Head of caudate nucleus (tissue), 42 donors: ENCODE measurements at regions not wholly inside any gene's neighbourhood (a gene's known extent, or its start where the extent isn't known, plus 50 kb on each side); places are given as distances from the start of the nearest gene placed in this dataset.

Experiments used
- DNase-seq, 42 donors: peaks; one replicate each; pipeline versions ENCODE4 v3.0.0 to v3.0.0-alpha.2; 2020 to 2021; ENCODE audit warnings: mixed read lengths in 7 of 42
- intact Hi-C: fragments of 100-400 bp; cut with DNase I; formaldehyde crosslinking; loops from one replicate; pipeline ENCODE4 v1.15.0; 2022

DNA sequence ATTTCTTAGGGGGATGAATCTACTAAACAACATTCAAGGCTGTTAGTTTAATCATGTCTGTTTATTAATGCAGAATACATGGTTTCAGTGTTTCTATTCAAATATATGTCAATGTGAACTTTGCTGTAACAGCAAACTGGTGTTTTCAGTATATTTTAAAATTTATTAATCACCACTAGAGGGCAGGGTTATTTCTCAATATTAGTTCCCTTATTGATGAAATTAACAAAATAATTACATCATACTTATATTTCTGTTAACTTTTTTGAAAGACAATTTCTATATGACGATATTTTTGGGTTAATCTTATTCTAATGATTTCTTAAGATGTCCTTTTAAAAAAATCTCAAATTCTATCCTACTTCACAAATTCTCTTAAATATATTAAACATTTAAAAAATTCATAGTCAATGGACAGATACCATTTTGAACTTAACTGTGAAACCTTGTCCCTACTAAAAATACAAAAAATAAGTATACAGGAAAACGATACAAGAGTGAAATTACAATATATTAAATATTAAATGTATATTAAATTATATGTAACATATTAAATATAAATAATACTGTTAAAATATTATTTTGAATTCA, 1034.1 kb upstream of the PRMT6 start:
- intact Hi-C loops, result no loop called here

DNA sequence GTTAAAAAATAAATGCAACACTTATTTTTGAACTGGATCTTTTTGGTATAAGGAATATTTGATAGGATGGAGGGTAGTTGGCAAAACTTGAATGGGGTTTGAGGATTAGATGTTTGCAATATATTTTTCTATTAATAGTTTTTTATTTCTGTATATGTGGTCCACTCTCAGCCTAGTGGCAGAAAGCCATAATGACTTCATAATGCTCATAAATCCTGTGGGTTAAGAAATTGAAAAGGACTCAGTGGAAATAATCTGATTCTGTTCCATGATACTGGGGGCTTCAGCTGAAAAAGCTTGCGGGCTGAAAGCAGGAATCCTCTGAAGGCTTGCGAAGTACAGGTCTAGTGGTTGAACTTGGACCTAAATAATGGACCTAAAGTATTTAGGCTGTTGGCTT, 1028.6 kb upstream of the PRMT6 start:
- intact Hi-C loops, result no loop called here
- no peak for DNase-seq

More for the DNA sequence above, 1034.1 kb upstream of the PRMT6 start:
- no peak for DNase-seq

DNA sequence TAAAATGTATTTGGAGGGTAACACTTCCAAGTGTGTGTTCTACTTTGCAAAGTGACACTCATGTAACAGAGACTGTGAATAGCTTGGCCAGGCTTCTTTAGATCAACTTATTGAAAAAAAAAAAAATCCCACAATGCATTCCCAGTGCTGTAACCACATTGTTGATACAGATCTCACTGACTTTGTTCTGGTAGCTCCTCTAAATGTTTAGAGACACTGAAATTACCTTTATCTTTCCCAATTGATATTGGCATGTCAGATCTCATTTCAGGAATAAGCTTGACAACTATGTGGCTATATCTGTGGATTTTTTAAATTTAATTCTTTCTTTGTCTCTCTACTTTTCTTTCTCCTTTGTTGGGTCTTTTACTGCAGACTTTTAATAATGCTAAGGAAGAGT, 1018.9 kb upstream of the PRMT6 start:
- DNase-seq, result no peak
- intact Hi-C loops, result no loop called here

DNA sequence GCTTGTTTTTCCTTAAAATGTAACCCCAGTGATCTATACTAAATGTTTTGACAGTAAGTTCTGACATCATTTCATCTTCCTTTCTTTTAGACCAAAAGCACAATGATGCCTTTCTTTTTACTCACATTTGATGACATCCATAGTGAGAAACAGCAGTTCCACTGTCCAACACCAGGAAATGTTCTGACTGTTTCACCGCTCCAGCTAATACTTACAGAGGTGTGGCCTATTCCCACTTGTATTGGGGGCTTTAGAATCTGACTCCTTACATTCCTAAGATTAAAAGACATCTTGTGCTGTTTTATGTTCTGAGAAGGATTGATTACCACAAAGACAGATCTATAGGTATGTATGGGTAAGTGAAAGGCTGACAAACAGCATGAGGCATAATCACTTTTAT, 1018.2 kb upstream of the PRMT6 start:
- intact Hi-C loops, result no loop called here

DNA sequence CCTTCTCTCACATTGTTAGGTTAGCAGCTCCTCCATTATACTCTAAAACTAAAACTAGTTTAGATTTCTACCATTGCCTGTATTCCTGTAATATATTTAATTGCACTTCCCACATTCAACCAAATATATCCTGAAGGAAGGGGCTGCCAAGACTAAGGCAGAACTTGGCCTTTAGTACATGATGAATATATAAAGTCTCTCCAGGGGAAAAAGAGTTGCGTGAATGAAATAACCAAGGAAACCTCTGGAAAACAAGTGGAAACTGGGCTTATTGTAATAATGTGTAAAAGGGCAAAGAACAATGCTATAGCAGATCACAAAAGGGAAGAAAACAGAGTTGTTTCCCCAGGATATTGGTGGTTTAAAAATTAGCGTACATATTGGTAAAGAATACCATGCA, 1012.5 kb upstream of the PRMT6 start:
- DNase-seq, result no peak
- intact Hi-C loops, result no loop called here

More for the DNA sequence above, 1018.2 kb upstream of the PRMT6 start:
- DNase-seq, result no peak

DNA sequence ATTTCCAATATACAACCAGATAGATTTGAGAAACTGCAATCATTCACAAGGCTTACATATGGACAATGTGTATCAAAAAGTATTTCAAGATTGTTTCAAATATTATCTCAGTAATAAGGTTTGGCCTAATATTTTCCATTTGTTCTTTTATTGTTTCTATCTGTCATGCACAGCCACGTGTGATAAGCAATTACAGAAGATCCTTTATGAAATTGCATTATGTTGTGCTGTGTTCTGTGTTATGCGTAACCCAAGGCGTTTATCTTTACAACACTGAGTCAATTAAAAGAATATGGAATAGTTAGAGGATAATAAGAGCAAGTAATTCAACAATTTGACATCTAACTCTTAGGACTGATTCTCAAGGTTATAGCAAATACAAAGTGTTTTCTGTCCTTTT, 1009.3 kb upstream of the PRMT6 start:
- intact Hi-C loops, result no loop called here
- no peak for DNase-seq

DNA sequence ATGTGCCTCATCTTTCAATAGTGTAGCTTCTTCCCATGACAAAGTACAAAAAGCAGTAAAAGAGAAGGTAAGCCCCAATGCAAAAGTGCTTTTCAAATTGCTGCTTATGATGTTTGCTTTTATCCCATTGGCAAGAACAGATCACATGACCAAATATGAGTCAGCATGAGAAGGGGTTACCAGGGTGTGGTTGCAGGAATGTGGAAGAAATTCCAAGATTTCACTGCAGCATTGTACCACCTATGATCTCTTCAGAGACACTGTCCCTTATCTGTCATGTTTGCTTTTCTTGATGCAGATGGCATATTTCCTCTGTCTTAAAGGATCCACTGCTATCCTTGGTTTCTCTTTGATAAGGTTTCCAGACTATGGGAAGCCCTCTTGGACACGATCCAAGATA, 1006.9 kb upstream of the PRMT6 start:
- no peak for DNase-seq
- intact Hi-C loops, result no loop called here

DNA sequence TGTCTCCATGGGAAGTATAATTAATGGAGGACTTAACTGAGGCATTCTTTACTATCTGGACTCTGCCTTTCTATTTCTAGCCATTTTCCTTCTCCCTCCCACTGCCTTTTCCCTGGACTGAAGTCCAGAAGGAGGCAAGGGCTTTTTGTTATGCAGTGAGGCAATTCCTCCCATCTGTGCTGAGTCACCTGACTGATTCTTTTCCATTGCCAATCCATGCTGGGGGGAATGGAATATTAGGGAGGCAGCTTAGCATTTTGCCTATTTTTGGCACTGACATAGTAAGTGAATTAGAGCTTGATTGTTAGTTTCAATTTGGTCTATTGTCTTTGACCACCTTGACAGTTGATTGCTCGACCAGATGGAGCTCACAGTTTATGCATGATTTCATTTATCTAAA, 1000.6 kb upstream of the PRMT6 start:
- intact Hi-C loops, result no loop called here
- DNase-seq, result no peak

DNA sequence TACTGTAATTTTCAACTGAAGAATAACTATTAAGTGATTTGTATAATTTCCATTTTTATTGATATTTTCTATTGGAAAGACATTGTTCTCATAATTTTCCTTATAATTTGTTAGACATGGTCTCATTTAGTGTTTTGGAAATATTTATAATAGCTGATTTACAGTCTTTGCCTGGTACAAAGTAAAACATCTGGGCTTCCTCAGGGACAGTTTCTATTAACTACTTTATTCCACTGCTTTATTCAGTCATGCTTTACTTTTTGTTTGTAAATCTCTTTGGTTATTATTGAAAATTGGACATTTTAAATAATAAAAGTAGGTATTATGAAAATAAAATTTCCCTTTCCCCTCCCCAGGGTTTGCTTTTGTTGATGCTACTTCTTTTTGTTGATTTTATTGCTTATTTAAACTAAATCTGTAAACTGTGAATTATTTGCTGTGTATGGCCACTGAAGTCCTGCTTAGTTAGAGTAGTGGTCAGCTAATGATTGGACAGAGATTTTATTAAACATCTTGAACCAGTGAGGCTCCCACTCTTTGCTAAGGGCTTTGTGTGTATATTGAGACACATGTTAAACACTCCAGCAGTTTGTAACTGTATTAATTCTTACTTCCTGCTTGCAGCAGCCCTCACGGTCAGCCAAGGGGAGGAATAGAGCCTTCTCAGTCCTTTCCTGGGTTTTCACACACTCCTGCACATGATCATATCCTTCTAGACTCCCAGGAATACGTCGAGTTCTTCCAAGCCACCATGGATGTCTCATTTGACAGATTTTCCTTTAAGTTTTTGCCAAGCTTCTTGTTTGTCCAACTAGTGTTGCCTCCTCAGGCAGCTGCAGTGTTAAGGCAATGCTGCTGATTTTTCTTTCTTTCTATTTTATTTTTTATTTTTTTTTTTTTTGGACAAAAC, 994.6 kb upstream of the PRMT6 start:
- no peak for DNase-seq
- intact Hi-C loops, result no loop called here

DNA sequence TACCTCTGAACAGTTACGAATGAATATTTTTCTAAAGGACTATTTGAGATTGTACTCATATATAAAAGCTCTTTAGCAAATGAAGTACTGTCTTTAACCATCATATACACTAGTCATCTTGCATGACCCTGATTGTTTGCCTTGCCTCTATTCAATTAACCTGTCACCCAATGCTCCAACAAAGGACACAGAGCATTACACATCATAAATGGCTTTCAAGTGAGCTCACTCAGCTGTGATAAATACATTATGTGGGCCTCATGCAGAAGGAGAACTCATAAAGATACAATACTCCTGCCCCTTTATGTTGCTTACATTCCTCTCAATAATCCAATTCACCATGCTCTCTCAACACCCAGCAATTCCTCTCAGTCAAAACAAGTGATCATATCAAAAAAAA, 993.0 kb upstream of the PRMT6 start:
- no peak for DNase-seq
- intact Hi-C loops, result no loop called here

DNA sequence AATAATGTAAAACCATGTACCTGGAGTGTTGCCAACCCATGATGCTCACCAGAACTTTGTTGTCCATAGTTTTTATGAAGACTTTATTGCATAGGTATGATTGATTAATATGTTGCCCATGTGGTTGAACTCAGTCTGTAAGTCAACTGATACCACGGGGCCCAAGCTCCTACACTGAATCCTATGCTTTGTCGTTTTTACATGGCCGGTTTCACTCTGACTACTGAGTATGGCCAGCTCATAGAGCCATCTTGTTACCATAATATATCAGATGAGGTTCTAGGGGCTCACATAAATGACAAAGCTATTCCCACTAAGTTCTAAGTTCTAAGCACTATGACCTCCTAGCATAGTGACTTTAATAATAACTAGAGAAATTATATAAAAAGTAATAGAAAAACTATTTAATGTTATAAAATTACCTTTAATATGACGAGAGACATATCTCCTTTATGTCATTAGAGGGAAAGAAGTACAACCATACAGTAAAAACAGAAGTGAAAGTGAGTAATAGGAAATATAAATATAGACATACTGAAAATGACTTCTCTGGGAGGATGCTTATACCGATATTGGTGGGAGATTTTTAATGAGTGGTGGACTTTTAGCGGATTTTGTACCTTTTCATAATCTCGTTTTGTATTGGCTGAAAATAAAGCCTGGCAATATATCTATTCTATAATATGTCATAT, 983.4 kb upstream of the PRMT6 start:
- intact Hi-C loops, result no loop called here
- no peak for DNase-seq

DNA sequence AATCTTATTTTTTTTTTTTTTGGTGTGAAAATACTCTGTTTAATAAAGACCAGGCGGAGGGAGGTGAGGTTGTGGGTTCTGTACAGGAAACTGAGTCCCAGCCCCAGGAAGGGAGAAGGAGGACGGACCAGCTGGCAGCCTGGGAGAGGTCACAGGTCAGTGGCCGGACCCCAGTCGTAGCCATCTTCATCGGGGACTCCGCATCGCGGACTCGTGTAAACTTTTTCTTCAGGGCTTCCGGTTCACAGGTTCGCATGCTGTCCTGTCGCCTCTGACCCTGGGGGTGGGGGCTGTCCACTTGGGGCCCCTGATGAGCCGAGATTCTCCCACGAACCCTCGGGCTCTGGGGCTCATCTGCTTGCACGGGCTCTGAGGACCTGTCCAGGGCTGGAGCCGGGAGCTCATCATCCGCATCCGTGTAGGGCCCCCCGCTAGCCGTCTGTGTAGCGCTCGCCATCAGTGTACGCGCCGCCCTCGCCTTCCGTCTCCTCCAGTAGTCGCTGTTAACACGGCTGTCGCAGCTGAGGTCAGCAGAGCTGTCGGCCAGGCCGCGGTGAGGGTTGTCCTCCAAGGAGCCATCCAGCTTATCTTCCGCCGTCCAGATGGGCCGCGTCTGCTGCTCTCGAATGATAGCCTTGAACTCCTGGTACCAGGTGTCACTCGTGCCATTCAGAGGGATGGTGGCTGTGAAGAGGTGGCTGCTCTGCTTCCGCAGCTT, 975.7 kb upstream of the PRMT6 start:
- intact Hi-C loops, result no loop called here
- DNase-seq, result peak in 1 of 42 donors; percentile 39

DNA sequence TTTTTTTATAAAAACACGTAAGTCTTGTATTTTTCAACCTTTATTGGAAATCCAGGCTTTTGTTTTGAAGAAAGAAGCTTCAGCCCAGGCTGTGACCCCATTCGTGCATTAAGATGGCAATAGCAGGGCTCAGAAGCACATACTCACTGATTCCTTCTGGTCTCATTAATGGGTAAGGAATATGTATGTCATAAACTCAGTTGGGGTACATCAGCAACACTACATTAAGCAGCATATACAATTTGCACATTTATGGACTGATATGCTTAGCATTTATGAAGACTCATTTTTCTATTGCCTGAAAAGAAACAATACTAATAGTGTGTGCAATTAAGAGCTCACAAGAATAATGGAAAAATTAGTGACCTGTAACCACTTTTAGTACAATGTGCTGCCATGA, 945.4 kb upstream of the PRMT6 start:
- DNase-seq, result no peak
- intact Hi-C loops, result no loop called here

DNA sequence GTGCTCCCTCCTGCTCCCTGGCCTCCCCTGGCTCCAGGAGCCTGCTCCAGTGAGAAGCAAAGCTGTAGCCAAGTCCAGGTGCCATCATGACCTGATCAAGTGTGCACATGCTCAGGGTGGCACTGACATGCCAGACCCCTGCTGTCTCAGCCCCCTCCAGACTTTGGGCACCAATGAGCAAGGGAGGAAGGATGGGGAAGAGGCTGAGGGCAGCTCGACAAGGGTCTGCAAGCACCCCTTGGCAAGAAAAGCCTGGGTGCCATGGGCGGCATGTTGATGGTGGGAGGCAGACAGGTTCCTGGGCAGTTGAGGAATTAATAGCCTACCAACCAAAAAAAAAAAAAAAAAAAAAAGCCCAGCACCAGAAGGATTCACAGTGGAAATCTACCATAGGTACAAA, 942.6 kb upstream of the PRMT6 start:
- intact Hi-C loops, result no loop called here
- DNase-seq, result no peak

DNA sequence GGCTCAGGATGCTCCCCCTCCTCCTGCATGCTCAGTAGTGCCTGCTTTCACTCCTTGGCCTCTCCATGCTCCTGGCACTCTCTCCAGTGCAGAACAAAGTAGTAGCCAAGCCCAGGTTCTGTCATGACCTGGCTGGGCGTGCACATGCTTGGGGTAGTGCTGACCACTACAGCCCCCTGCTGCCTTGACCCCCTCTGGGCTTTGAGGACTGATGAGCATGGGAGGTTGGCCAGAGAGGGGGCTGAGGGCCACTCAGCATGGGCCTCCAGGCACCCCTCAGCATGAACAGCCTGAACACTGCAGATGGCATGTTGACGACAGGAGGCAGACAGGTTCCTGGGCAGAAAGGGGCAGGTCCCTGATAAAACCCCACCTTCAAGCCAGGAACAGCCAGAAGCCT, 935.7 kb upstream of the PRMT6 start:
- intact Hi-C loops, result no loop called here
- no peak for DNase-seq

DNA sequence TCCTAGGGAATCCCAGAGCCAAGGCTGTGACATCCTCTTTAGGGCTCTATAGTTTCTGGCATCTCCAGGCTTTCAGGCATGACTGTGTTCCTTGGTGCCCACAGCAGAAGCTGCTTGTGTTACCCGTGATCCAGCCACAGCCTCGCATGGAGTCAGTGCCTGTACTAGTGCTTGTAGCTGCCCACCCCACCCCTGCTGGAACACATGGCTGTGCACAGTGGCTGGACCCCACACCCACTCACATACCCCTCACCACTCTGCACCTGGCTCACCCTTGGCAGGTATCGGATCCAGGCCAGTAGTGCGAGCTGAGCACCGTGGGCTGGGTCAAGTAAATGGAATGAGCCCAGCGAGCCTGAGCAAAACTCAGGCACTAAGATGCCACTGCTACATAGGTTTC, 934.7 kb upstream of the PRMT6 start:
- no peak for DNase-seq
- intact Hi-C loops, result no loop called here

DNA sequence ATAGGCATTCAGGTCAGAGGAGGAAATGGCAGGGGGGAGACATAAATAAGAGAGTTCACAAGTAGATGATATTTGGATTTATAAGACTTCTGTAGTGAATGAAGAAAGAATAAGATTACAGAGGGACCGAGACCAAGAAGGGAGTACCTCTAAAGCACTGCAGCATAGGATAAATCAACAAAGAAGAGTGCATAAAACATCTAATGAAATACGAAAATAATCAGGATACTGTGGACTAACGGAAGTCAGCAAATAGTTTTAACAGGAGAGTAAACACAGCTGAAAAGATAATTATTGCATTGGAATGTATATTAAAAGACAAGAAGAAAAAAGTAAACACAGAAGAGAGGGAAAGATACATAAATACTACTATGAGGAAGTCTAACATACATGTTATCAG, 921.9 kb upstream of the PRMT6 start:
- no peak for DNase-seq

DNA sequence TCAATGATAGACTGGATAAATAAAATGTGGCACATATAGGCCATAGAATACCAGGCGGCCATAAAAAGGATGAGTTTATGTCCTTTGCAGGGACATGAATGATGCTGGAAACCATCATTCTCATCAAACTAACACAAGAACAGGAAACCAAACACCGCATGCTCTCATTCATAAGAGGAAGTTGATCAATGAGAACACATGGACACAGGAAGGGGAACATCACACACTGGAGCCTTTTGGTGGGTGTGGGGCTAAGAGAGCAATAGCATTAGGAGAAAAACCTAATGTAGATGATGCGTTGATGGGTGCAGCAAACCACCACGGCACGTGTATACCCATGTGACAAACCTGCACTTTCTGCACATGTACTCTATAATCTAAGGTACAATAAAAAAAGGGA, 883.4 kb upstream of the PRMT6 start:
- no peak for DNase-seq
- intact Hi-C loops, result no loop called here

More for the DNA sequence above, 921.9 kb upstream of the PRMT6 start:
- intact Hi-C loops, result no loop called here

DNA sequence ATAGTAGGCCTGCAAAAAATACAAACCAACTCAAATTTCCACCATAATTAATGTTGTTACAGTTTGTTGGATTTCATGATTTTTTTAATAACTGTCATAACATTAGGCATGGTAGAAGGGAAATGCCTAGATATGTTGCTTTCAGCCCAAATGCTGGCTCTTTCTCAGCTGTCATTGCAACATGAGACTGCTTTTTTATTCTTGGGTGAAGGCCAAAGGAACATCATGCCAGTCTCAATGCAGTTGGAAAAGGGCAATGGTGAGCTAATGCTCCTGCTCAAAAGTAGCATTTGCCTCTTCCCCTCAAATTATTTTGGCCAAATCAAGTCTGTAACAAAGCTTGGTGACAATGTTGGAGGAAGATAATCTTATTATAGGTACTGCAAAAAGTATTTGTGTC, 877.7 kb upstream of the PRMT6 start:
- intact Hi-C loops, result no loop called here

DNA sequence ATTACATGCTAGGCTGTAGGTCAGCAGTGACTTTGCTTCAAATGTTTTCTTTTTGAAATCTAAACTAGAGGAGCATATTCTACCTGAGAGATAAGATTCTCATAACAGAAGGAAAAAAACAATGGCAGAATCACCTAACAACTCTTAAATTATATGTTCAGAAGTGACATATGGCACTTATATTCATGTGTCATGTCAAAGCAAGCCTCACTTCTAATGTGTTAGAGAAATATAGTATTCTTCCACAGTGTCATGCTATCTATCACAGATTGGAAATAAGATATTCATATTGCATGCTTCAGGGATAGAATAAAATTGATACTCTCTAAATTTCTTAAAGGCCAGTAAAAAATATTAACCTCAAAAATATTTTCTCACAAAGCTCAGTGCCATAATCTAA, 874.6 kb upstream of the PRMT6 start:
- no peak for DNase-seq
- intact Hi-C loops, result no loop called here

More for the DNA sequence above, 877.7 kb upstream of the PRMT6 start:
- DNase-seq, result no peak
